WTC11 (cell line): ENCODE measurements at regions not wholly inside any gene's neighbourhood (a gene's known extent, or its start where the extent isn't known, plus 50 kb on each side); places are given as distances from the start of the nearest gene placed in this dataset.
A peak's percentile ranks its signal among the peaks of the same experiment; 100 is the strongest.

Experiments
- ATAC-seq: fragments of 200-7000 bp; cut with Tn5 transposase; 2 replicates; pipeline ENCODE4 v1.10.0; 2021; ENCODE audit warnings: mild to moderate bottlenecking, moderate library complexity
- CTCF ChIA-PET: fragments of 300-600 bp; sonication (Branson Sonifier 250); formaldehyde crosslinking; loops from one replicate; lab custom pipeline; 2021; ENCODE audit warnings: antibody characterized with exemption; lab: Charles Lee
- POLR2A ChIA-PET: fragments of 350-600 bp; sonication (Branson Sonifier 250); formaldehyde crosslinking; loops from one replicate; lab custom pipeline; 2021; ENCODE audit warnings: antibody characterized with exemption; lab: Charles Lee
- DNase-seq: peaks from one replicate; pipeline ENCODE4 v3.0.0; 2021; ENCODE audit warnings: low spot score
- H3K27ac Mint-ChIP-seq: 2 replicates; pipeline ENCODE4 v1.8.0; 2021; ENCODE audit warnings: mixed read lengths
- H3K27me3 Mint-ChIP-seq: 2 replicates; pipeline ENCODE4 v1.8.0; 2021; ENCODE audit warnings: low read depth, mild to moderate bottlenecking, moderate library complexity, mixed read lengths
- H3K36me3 Mint-ChIP-seq: 2 replicates; pipeline ENCODE4 v1.8.0; 2021; ENCODE audit warnings: mixed read lengths
- H3K4me1 Mint-ChIP-seq: 2 replicates; pipeline ENCODE4 v1.8.0; 2022; ENCODE audit warnings: mixed read lengths
- H3K4me3 Mint-ChIP-seq: 2 replicates; pipeline ENCODE4 v1.8.0; 2021; ENCODE audit warnings: mild to moderate bottlenecking, moderate library complexity, mixed read lengths
- H3K9me3 Mint-ChIP-seq: 2 replicates; pipeline ENCODE4 v1.8.0; 2021; ENCODE audit warnings: mixed read lengths
- ATF1 ChIP-seq: sonication (generic); formaldehyde crosslinking; IDR thresholded peaks from 2 replicates; pipeline ENCODE4 v1.8.1; 2023; ENCODE audit warnings: mild to moderate bottlenecking, moderate library complexity, missing genetic modification reagents
- FOXK1 ChIP-seq: sonication (generic); formaldehyde crosslinking; IDR thresholded peaks from 2 replicates; pipeline ENCODE4 v1.8.0; 2022; ENCODE audit warnings: mild to moderate bottlenecking, moderate library complexity, missing genetic modification reagents
- JAZF1 ChIP-seq: fragments of 250-450 bp; sonication (Bioruptor Pico); IDR thresholded peaks from 2 replicates; pipeline ENCODE4 v1.9.0; 2021; ENCODE audit warnings: moderate library complexity, mild to moderate bottlenecking, inconsistent platforms
- MYBL2 ChIP-seq: sonication (generic); formaldehyde crosslinking; IDR thresholded peaks from 2 replicates; pipeline ENCODE4 v1.8.1; 2023; ENCODE audit warnings: mild to moderate bottlenecking, moderate library complexity, missing genetic modification reagents
- SMAD3 ChIP-seq: sonication (generic); formaldehyde crosslinking; IDR thresholded peaks from 2 replicates; pipeline ENCODE4 v1.8.0; 2022; ENCODE audit warnings: missing genetic modification reagents, mild to moderate bottlenecking, borderline replicate concordance
- ZNF138 ChIP-seq: sonication (generic); formaldehyde crosslinking; conservative IDR thresholded peaks from 2 replicates; pipeline ENCODE4 v1.8.1; 2022; ENCODE audit warnings: mild to moderate bottlenecking, moderate library complexity, missing genetic modification reagents
- ZNF396 ChIP-seq: fragments of 250-450 bp; sonication (Bioruptor Pico); IDR thresholded peaks from 2 replicates; pipeline ENCODE4 v1.8.0; 2021; ENCODE audit warnings: mild to moderate bottlenecking, moderate library complexity, borderline replicate concordance
- TF ChIP-seq, protein P1 (sequence below): sonication (generic); formaldehyde crosslinking; IDR thresholded peaks from 2 replicates; pipeline ENCODE4 v1.8.0; 2022; ENCODE audit warnings: mild to moderate bottlenecking, missing genetic modification reagents
- TF ChIP-seq, protein P2 (sequence below): sonication (generic); formaldehyde crosslinking; IDR thresholded peaks from 2 replicates; pipeline ENCODE4 v1.8.0; 2023; ENCODE audit warnings: missing genetic modification reagents, mild to moderate bottlenecking, borderline replicate concordance
- TF ChIP-seq, protein P3 (sequence below): sonication (generic); formaldehyde crosslinking; IDR thresholded peaks from 2 replicates; pipeline ENCODE4 v1.8.1; 2023; ENCODE audit warnings: mild to moderate bottlenecking, moderate library complexity, missing genetic modification reagents
- TF ChIP-seq, protein P4 (sequence below): sonication (generic); formaldehyde crosslinking; IDR thresholded peaks from 2 replicates; pipeline ENCODE4 v1.8.1; 2022; ENCODE audit warnings: missing genetic modification reagents, borderline replicate concordance
- TF ChIP-seq, protein P5 (sequence below): fragments of 250-450 bp; sonication (Bioruptor Pico); IDR thresholded peaks from 2 replicates; pipeline ENCODE4 v1.9.0; 2021; ENCODE audit warnings: mild to moderate bottlenecking, borderline replicate concordance
- TF ChIP-seq, protein P6 (sequence below): sonication (generic); formaldehyde crosslinking; conservative IDR thresholded peaks from 2 replicates; pipeline ENCODE4 v1.8.1; 2023; ENCODE audit warnings: mild to moderate bottlenecking, low read depth, missing genetic modification reagents, moderate library complexity
- TF ChIP-seq, protein P7 (sequence below): fragments of 250-450 bp; sonication (Bioruptor Pico); IDR thresholded peaks from 2 replicates; pipeline ENCODE4 v1.8.0; 2021; ENCODE audit warnings: mild to moderate bottlenecking

DNA sequence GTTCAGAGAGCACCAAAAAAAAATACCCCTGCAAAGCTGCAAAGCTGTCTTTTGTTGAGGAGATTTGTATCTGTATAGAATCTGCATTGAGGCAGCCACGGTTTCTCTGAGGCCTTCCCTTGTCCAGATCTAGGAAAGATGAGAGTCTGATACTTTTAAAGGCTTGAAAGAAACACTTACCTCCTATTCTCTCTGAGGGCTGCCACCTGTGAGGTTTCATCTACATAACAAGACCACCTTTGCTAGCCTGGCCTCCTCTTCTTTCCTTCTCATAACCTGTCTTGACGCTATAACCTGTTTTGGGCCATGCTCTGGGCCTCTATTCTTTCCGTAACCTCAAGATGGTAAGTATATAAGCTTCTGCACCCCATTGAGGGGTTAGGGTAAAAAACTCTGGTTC lies 779.6 kb upstream of the HTR2C start:
- peaks cover 41% of the 10 kb centered on the region for H3K4me1 Mint-ChIP-seq
- H3K9me3 Mint-ChIP-seq, result no peaks in the 10 kb centered on the region
- POLR2A ChIA-PET, result no interaction called here
- 0 out of 2 replicates have a peak, but pooled peaks cover 3% of the 10 kb centered on the region for H3K36me3 Mint-ChIP-seq
- peak overlapping the region; percentile 55 for H3K27ac Mint-ChIP-seq
- no peaks in the 10 kb centered on the region for H3K27me3 Mint-ChIP-seq
- H3K4me3 Mint-ChIP-seq, result no peak overlapping the region
- peak; percentile 80 for ATAC-seq
- TF ChIP-seq, protein P1, sequence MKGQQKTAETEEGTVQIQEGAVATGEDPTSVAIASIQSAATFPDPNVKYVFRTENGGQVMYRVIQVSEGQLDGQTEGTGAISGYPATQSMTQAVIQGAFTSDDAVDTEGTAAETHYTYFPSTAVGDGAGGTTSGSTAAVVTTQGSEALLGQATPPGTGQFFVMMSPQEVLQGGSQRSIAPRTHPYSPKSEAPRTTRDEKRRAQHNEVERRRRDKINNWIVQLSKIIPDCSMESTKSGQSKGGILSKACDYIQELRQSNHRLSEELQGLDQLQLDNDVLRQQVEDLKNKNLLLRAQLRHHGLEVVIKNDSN (CRISPR knock-in tag), result no peak
- TF ChIP-seq MYBL2 (CRISPR knock-in tag), result no peak
- TF ChIP-seq, protein P2, sequence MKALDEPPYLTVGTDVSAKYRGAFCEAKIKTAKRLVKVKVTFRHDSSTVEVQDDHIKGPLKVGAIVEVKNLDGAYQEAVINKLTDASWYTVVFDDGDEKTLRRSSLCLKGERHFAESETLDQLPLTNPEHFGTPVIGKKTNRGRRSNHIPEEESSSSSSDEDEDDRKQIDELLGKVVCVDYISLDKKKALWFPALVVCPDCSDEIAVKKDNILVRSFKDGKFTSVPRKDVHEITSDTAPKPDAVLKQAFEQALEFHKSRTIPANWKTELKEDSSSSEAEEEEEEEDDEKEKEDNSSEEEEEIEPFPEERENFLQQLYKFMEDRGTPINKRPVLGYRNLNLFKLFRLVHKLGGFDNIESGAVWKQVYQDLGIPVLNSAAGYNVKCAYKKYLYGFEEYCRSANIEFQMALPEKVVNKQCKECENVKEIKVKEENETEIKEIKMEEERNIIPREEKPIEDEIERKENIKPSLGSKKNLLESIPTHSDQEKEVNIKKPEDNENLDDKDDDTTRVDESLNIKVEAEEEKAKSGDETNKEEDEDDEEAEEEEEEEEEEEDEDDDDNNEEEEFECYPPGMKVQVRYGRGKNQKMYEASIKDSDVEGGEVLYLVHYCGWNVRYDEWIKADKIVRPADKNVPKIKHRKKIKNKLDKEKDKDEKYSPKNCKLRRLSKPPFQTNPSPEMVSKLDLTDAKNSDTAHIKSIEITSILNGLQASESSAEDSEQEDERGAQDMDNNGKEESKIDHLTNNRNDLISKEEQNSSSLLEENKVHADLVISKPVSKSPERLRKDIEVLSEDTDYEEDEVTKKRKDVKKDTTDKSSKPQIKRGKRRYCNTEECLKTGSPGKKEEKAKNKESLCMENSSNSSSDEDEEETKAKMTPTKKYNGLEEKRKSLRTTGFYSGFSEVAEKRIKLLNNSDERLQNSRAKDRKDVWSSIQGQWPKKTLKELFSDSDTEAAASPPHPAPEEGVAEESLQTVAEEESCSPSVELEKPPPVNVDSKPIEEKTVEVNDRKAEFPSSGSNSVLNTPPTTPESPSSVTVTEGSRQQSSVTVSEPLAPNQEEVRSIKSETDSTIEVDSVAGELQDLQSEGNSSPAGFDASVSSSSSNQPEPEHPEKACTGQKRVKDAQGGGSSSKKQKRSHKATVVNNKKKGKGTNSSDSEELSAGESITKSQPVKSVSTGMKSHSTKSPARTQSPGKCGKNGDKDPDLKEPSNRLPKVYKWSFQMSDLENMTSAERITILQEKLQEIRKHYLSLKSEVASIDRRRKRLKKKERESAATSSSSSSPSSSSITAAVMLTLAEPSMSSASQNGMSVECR (CRISPR knock-in tag), result no peak
- TF ChIP-seq, protein P3, sequence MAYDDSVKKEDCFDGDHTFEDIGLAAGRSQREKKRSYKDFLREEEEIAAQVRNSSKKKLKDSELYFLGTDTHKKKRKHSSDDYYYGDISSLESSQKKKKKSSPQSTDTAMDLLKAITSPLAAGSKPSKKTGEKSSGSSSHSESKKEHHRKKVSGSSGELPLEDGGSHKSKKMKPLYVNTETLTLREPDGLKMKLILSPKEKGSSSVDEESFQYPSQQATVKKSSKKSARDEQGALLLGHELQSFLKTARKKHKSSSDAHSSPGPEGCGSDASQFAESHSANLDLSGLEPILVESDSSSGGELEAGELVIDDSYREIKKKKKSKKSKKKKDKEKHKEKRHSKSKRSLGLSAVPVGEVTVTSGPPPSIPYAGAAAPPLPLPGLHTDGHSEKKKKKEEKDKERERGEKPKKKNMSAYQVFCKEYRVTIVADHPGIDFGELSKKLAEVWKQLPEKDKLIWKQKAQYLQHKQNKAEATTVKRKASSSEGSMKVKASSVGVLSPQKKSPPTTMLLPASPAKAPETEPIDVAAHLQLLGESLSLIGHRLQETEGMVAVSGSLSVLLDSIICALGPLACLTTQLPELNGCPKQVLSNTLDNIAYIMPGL (CRISPR knock-in tag), result no peak
- TF ChIP-seq, protein P4, sequence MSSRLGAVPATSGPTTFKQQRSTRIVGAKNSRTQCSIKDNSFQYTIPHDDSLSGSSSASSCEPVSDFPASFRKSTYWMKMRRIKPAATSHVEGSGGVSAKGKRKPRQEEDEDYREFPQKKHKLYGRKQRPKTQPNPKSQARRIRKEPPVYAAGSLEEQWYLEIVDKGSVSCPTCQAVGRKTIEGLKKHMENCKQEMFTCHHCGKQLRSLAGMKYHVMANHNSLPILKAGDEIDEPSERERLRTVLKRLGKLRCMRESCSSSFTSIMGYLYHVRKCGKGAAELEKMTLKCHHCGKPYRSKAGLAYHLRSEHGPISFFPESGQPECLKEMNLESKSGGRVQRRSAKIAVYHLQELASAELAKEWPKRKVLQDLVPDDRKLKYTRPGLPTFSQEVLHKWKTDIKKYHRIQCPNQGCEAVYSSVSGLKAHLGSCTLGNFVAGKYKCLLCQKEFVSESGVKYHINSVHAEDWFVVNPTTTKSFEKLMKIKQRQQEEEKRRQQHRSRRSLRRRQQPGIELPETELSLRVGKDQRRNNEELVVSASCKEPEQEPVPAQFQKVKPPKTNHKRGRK (CRISPR knock-in tag), result no peak
- no peak for TF ChIP-seq SMAD3 (CRISPR knock-in tag)
- TF ChIP-seq, protein P5, sequence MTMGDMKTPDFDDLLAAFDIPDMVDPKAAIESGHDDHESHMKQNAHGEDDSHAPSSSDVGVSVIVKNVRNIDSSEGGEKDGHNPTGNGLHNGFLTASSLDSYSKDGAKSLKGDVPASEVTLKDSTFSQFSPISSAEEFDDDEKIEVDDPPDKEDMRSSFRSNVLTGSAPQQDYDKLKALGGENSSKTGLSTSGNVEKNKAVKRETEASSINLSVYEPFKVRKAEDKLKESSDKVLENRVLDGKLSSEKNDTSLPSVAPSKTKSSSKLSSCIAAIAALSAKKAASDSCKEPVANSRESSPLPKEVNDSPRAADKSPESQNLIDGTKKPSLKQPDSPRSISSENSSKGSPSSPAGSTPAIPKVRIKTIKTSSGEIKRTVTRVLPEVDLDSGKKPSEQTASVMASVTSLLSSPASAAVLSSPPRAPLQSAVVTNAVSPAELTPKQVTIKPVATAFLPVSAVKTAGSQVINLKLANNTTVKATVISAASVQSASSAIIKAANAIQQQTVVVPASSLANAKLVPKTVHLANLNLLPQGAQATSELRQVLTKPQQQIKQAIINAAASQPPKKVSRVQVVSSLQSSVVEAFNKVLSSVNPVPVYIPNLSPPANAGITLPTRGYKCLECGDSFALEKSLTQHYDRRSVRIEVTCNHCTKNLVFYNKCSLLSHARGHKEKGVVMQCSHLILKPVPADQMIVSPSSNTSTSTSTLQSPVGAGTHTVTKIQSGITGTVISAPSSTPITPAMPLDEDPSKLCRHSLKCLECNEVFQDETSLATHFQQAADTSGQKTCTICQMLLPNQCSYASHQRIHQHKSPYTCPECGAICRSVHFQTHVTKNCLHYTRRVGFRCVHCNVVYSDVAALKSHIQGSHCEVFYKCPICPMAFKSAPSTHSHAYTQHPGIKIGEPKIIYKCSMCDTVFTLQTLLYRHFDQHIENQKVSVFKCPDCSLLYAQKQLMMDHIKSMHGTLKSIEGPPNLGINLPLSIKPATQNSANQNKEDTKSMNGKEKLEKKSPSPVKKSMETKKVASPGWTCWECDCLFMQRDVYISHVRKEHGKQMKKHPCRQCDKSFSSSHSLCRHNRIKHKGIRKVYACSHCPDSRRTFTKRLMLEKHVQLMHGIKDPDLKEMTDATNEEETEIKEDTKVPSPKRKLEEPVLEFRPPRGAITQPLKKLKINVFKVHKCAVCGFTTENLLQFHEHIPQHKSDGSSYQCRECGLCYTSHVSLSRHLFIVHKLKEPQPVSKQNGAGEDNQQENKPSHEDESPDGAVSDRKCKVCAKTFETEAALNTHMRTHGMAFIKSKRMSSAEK (CRISPR knock-in tag), result no peak
- TF ChIP-seq, protein P6, sequence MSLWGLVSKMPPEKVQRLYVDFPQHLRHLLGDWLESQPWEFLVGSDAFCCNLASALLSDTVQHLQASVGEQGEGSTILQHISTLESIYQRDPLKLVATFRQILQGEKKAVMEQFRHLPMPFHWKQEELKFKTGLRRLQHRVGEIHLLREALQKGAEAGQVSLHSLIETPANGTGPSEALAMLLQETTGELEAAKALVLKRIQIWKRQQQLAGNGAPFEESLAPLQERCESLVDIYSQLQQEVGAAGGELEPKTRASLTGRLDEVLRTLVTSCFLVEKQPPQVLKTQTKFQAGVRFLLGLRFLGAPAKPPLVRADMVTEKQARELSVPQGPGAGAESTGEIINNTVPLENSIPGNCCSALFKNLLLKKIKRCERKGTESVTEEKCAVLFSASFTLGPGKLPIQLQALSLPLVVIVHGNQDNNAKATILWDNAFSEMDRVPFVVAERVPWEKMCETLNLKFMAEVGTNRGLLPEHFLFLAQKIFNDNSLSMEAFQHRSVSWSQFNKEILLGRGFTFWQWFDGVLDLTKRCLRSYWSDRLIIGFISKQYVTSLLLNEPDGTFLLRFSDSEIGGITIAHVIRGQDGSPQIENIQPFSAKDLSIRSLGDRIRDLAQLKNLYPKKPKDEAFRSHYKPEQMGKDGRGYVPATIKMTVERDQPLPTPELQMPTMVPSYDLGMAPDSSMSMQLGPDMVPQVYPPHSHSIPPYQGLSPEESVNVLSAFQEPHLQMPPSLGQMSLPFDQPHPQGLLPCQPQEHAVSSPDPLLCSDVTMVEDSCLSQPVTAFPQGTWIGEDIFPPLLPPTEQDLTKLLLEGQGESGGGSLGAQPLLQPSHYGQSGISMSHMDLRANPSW, result no peak
- TF ChIP-seq ATF1, result no peak
- no peak for TF ChIP-seq ZNF396 (CRISPR knock-in tag)
- TF ChIP-seq ZNF138 (CRISPR knock-in tag), result no peak
- no peak for TF ChIP-seq JAZF1 (CRISPR knock-in tag)
- TF ChIP-seq, protein P7, sequence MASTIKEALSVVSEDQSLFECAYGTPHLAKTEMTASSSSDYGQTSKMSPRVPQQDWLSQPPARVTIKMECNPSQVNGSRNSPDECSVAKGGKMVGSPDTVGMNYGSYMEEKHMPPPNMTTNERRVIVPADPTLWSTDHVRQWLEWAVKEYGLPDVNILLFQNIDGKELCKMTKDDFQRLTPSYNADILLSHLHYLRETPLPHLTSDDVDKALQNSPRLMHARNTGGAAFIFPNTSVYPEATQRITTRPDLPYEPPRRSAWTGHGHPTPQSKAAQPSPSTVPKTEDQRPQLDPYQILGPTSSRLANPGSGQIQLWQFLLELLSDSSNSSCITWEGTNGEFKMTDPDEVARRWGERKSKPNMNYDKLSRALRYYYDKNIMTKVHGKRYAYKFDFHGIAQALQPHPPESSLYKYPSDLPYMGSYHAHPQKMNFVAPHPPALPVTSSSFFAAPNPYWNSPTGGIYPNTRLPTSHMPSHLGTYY (CRISPR knock-in tag), result no peak
- TF ChIP-seq FOXK1, result no peak
- DNase-seq, result no peak
- CTCF ChIA-PET, result no interaction called here
